ENCODE measurements at regions not wholly inside any gene's neighbourhood (a gene's known extent, or its start where the extent isn't known, plus 50 kb on each side); places are given as distances from the start of the nearest gene placed in this dataset.

- no peak for TF ChIP-seq EZH2 (IDR thresholded peaks at IDR 0.05; ENCODE audit: low read length, unreplicated experiment)
- no peak for TF ChIP-seq CTCF (conservative IDR thresholded peaks at IDR 0.05; ENCODE audit: low read depth, low read length)
- no peak for TF ChIP-seq EZH2phosphoT487 (IDR thresholded peaks at IDR 0.05; ENCODE audit: borderline replicate concordance, low read length)
Measured at GRCh38 chr11:92050305-92050704, 174.3 kb upstream of the FAT3 start.
